Smooth muscle cell (in vitro differentiated cells): ENCODE measurements at regions not wholly inside any gene's neighbourhood (a gene's known extent, or its start where the extent isn't known, plus 50 kb on each side); places are given as distances from the start of the nearest gene placed in this dataset.

Source experiments
- DNase-seq: peaks from one replicate; lab custom pipeline; 2025; ENCODE audit not compliant: unreplicated experiment; lab: John Stamatoyannopoulos, UW
- H2AFZ ChIP-seq: fragments of 200-600 bp; sonication (generic); 2 replicates; pipeline ENCODE4 v1.6.0; 2016; ENCODE audit warnings: antibody characterized with exemption, low read depth, mild to moderate bottlenecking
- H3F3A ChIP-seq: fragments of 200-600 bp; sonication (generic); 2 replicates; pipeline ENCODE4 v1.6.0; 2017; ENCODE audit warnings: antibody characterized with exemption, low read depth
- H3K27ac ChIP-seq: fragments of 200-600 bp; sonication (generic); 2 replicates; pipeline ENCODE4 v1.5.1; 2016; ENCODE audit warnings: low read depth, mild to moderate bottlenecking
- H3K27me3 ChIP-seq: fragments of 200-600 bp; sonication (generic); 2 replicates; pipeline ENCODE4 v1.6.1; 2016; ENCODE audit warnings: low read depth, mild to moderate bottlenecking
- H3K36me3 ChIP-seq: fragments of 200-600 bp; sonication (generic); 2 replicates; pipeline ENCODE4 v1.5.1; 2016; ENCODE audit warnings: low read depth
- H3K4me1 ChIP-seq: fragments of 200-600 bp; sonication (generic); 2 replicates; pipeline ENCODE4 v1.5.1; 2016; ENCODE audit warnings: low read depth
- H3K4me2 ChIP-seq: fragments of 200-600 bp; sonication (generic); 2 replicates; pipeline ENCODE4 v1.6.0; 2016; ENCODE audit warnings: mild to moderate bottlenecking
- H3K4me3 ChIP-seq: fragments of 200-600 bp; sonication (generic); 2 replicates; pipeline ENCODE4 v1.5.1; 2016; ENCODE audit warnings: mild to moderate bottlenecking
- H3K79me2 ChIP-seq: fragments of 200-600 bp; sonication (generic); 2 replicates; pipeline ENCODE4 v1.6.0; 2016; ENCODE audit warnings: low read depth, mild to moderate bottlenecking
- H3K9ac ChIP-seq: fragments of 200-600 bp; sonication (generic); 2 replicates; pipeline ENCODE4 v1.6.0; 2016; ENCODE audit warnings: low read depth
- H3K9me3 ChIP-seq: fragments of 200-600 bp; sonication (generic); replicated peaks from 2 replicates; pipeline ENCODE4 v1.5.1; 2016; ENCODE audit warnings: low read depth
- H4K20me1 ChIP-seq: fragments of 200-600 bp; sonication (generic); 2 replicates; pipeline ENCODE4 v1.6.0; 2016; ENCODE audit warnings: low read depth
- CTCF ChIP-seq: fragments of 200-600 bp; sonication (generic); IDR thresholded peaks from 2 replicates; pipeline ENCODE4 v1.5.1; 2017; ENCODE audit warnings: borderline replicate concordance, mild to moderate bottlenecking, antibody characterized with exemption; ENCODE audit not compliant: insufficient read depth, poor library complexity, severe bottlenecking
- WGBS: methylation state at CpG from one replicate; pipeline ENCODE4 v1.1.7; 2016; ENCODE audit warnings: low lambda C conversion rate; 5-methylcytosine and 5-hydroxymethylcytosine counted together

- no peak for TF ChIP-seq CTCF
- WGBS = 76% methylated on average over 2 of the region's 2 CpGs
These were observed 128.6 kb downstream of the ISOC1 start for GRCh38 chr5:129223178-129223577.

DNA sequence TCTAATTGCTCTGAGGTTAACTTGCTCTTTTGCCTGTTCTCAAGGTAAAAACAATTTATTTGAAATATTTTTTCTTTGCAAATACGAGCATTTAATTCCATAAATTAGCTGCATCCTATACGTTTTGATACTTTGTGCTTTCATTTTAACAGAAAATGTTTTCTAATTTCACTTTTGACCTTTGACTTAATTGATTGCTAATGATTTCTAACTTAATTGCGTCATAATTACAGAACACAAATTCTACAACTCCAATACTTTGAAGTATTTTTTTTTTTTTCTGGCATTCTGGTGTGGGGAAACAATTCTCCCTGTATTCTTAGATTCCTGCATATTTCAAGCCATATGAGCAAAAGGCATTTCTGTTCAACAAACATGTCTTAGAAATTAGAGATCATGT is 134.0 kb downstream of the ISOC1 start:
- no peak overlapping the region for H3K27ac ChIP-seq
- DNase-seq = no peak
- H2AFZ ChIP-seq = no peak overlapping the region
- no peaks in the 10 kb centered on the region for H3K27me3 ChIP-seq
- no peak overlapping the region for H3K4me3 ChIP-seq
- H3K4me2 ChIP-seq = no peak overlapping the region
- H3K79me2 ChIP-seq = no peaks in the 10 kb centered on the region
- H3F3A ChIP-seq = no peaks in the 10 kb centered on the region
- no peak overlapping the region for H3K9ac ChIP-seq
- no peaks in the 10 kb centered on the region for H4K20me1 ChIP-seq
- 92% methylated on average over 3 of the region's 3 CpGs for WGBS
- no peaks in the 10 kb centered on the region for H3K4me1 ChIP-seq
- H3K36me3 ChIP-seq = no peaks in the 10 kb centered on the region
- TF ChIP-seq CTCF = no peak
- H3K9me3 ChIP-seq = no peaks in the 10 kb centered on the region

More at GRCh38 chr5:129223178-129223577, 128.6 kb downstream of the ISOC1 start:
- no peaks in the 10 kb centered on the region for H3K27me3 ChIP-seq
- no peaks in the 10 kb centered on the region for H3K4me1 ChIP-seq
- H3F3A ChIP-seq = no peaks in the 10 kb centered on the region
- H2AFZ ChIP-seq = no peak overlapping the region
- no peaks in the 10 kb centered on the region for H3K79me2 ChIP-seq
- H4K20me1 ChIP-seq = no peaks in the 10 kb centered on the region
- no peak overlapping the region for H3K4me3 ChIP-seq
- H3K4me2 ChIP-seq = no peak overlapping the region
- DNase-seq = no peak
- no peak overlapping the region for H3K9ac ChIP-seq
- H3K27ac ChIP-seq = no peak overlapping the region
- no peaks in the 10 kb centered on the region for H3K36me3 ChIP-seq
- H3K9me3 ChIP-seq = no peaks in the 10 kb centered on the region

DNA sequence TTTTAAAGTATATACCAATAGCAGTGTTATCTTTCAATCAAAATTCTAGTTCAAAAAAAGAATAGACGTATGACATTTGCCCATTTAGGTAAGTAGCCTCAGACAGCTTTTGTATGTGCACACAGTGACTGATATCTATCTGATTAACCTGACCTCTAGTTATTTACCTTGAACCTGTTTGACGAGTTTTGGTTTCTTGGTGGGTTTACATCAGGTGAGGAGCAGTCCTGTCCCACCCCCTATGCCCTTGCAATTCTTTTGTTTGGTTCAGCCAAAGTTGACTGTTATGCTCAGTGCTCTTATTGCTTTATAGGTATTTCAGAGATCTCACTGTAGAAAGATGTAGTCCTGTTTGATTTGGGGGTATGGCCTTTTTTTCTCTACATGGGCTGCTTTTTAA is 147.2 kb downstream of the ISOC1 start:
- no peaks in the 10 kb centered on the region for H3K36me3 ChIP-seq
- H3K9ac ChIP-seq = no peak overlapping the region
- 51% methylated on average over 2 of the region's 2 CpGs for WGBS

More for the DNA sequence above, 147.2 kb downstream of the ISOC1 start:
- no peak for DNase-seq
- Histone ChIP-seq H3K4me3 (no peak overlapping the region), H4K20me1 (no peaks in the 10 kb centered on the region), H3K79me2 (no peaks in the 10 kb centered on the region), H3K4me1 (peaks cover 3% of the 10 kb centered on the region), H3K9me3 (no peaks in the 10 kb centered on the region), H2AFZ (no peak overlapping the region), H3K27me3 (no peaks in the 10 kb centered on the region), H3K4me2 (no peak overlapping the region), H3F3A (no peaks in the 10 kb centered on the region), H3K27ac (no peak overlapping the region)
- TF ChIP-seq CTCF = no peak
